HG02623 (cell line): ENCODE measurements at regions not wholly inside any gene's neighbourhood (a gene's known extent, or its start where the extent isn't known, plus 50 kb on each side); places are given as distances from the start of the nearest gene placed in this dataset.
"Not testable (repeated sequence)": the region's sequence is repeated elsewhere in the genome, so short reads cannot be mapped to it uniquely, and the experiment has no call there.

Experiments
- ATAC-seq: cut with Tn5 transposase; IDR thresholded peaks from one replicate; pipeline ENCODE4 v1.9.1; 2021; ENCODE audit warnings: moderate library complexity; ENCODE audit not compliant: unreplicated experiment

GRCh38 chr7:16369855-16370254 is 51.5 kb downstream of the CRPPA start:
- no peak for ATAC-seq

- not testable (repeated sequence) for ATAC-seq
These were observed 52.0 kb downstream of the CRPPA start for GRCh38 chr7:16369309-16369708.

- ATAC-seq, result no peak
These were observed 52.5 kb downstream of the CRPPA start for GRCh38 chr7:16368885-16369284.

DNA sequence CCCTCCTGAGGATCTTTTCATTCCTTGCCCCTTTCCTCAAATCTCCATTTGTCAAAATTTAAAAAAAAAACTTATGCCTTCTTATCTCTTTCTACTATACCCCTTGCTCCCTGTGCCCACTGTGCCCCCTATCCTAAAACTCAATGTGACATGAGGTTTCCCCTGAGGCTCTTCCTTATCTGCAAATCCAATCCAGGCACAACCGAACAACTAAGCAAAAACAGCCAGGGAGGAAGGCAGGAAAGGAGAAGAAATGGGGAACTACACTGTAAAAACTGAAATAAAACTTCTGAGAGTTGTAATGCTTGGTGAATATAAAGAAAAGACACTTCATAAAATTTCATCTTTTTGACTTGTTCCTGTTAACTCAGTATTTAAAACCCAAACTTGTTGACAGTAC is 54.2 kb downstream of the CRPPA start:
- no peak for ATAC-seq

DNA sequence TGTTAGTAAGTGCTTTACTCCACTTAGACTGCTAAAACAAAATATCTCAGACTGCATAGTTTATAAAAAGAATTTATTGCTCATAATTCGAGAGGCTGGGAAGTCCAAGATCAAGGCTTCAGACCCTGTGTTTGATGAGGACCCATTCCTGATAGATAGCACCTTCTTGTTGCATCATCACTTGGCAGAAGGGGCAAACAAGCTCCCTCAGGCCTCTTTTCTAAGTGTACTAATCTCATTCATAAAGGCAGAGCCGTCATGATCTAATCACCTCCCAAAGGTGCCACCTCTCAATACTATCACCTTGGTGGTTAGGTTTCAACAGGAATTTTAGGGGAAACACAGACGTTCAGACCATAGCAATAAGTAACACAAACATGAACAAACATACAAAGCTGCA is 55.4 kb downstream of the CRPPA start:
- ATAC-seq, result no peak

- no peak for ATAC-seq
These were observed 56.2 kb downstream of the CRPPA start for GRCh38 chr7:16365177-16365576.

DNA sequence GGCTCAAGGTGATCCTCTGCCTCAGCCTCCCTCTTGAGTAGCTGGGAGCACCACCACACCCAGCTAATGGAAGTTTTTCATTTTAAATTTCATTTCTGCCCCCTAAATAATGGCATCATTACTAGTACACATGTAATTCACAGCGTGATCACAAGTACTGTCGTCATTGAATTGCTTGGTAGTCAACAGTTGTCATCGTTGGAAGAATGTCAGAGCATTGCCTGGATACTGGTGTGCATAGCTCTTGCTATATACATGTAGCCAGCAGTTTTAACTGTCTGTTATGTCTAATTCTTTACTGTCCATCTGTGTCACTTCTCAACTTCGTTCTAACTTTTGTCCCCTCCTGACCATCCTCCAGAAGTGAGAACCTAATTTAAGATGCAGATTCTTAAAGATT is 62.1 kb downstream of the CRPPA start:
- ATAC-seq, result no peak

- no peak for ATAC-seq
These were observed 63.4 kb downstream of the CRPPA start for GRCh38 chr7:16357921-16358320.

GRCh38 chr7:16357474-16357873 is 63.9 kb downstream of the CRPPA start:
- no peak for ATAC-seq

DNA sequence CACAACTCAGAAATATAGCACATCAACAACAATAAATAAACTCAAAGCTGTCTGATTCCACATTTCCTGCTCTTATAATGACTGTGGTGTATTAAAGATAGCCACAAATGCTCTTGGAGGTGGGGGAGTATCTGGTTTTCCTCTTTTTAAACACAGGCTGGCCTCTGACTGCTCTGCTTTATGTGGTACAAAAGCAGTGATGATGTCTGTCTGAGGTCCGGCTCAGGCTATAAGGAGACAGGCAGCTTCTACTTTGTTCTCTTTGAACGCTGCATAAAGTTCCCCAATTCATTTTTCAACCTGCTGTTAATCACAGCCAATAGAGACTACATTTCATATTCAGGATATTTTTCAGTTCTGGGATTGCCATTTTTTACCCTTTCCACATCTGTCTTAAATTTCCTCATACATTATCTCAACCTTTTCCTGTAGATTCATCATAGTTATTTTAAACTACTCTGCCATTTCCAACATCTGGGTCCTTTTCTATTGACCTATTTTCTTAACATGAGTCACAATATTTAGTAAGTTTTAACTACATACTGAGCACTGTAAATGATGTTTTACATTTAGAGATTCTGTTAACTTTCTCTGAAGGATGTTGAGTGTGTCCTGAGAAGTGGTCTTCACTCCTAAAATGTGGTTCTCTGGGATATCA is 64.9 kb downstream of the CRPPA start:
- no peak for ATAC-seq

DNA sequence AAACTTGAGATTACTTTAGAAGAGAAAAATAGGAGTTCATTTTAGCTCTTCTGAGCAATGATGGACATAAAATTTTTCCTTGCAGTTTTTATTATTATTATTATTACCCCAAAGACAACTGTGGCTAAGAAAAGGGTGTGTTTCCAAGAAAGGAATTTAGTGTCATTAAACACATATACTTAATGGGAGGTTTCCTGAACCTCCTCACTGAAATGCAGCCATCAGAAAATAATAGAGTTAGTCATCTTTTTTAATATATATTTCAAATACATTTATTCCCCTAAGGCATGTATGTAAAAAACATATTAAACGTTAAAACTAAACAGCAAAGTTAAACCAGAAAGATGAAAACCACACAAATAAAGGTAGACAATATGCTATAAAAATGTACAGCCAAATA is 66.8 kb downstream of the CRPPA start:
- ATAC-seq, result no peak

DNA sequence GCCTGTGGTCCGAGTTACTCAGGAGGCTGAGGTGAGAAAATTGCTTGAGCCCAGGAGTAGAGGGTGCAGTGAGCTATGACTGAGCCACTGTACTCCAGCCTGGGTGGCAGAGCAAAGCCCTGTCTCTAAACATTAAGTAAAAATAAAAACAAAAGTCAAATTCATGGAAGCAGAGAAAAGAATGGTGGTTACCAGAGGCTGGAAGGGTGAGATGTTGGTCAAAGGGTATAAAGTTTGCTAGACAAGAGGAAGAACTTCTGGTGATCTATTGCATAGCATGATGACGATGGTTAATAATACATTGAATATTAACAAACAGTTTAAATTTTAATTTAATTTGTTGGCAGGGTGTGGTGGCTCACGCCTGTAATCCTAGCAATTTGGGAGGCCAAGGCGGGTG is 68.1 kb downstream of the CRPPA start:
- no peak for ATAC-seq

- ATAC-seq, result peak; percentile 58
These were observed 70.7 kb downstream of the CRPPA start for GRCh38 chr7:16350634-16351033.

GRCh38 chr7:16348251-16348650 is 73.1 kb downstream of the CRPPA start:
- ATAC-seq, result no peak

DNA sequence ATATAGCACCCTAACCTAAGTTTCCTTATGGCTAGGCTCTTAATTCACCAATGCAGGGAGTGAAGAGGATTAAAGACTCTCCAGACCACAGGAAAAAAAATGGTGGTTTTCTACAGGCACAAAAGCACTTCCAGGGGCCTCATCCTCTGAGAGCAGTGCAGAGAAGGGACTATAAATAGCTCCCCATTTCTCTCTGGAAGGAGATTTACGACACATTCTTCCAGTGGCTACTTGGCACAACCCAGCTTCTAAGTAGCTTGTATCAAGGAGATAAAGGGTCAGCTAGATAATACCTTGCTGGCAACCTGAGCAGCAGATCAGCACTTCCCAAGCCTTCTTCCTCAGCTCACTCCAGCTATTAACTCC is 73.5 kb downstream of the CRPPA start:
- no peak for ATAC-seq

DNA sequence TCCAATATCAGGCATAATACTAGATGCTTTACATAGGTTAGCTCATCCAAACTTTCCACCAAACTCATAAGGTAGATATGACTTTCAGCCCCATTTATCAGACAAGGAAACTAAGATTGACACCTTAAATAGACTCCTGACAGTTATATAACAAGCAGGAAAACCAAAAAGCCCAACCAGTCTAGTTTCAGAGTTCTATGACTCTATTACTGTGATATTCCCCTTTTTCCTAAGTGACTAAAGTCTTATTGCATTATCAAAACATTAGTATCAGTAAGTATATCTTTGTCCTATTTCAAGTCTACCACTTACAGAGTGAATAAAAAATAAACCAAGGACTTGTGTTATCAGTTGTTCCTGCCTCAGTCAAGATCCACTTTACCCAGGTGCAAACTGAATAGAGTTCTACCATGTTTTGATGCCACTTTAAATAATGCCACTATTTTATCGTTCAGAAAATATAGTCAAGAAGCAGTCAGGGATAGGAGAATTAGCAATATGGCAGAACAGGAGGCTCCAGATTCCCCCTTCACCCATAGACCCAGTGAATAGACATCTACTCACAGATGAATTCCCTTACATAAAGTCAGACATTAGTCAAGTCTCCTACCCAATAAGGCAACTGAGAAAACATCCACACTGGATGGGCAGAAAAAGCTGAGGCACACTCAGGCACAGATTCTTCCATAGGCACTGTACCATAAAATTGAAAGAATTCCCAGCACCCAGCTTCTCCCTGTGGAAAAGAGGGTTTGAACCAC is 74.1 kb downstream of the CRPPA start:
- no peak for ATAC-seq

- ATAC-seq, result no peak
These were observed 75.1 kb downstream of the CRPPA start for GRCh38 chr7:16345979-16346958.

GRCh38 chr7:16344927-16345326 is 76.4 kb downstream of the CRPPA start:
- ATAC-seq, result no peak

DNA sequence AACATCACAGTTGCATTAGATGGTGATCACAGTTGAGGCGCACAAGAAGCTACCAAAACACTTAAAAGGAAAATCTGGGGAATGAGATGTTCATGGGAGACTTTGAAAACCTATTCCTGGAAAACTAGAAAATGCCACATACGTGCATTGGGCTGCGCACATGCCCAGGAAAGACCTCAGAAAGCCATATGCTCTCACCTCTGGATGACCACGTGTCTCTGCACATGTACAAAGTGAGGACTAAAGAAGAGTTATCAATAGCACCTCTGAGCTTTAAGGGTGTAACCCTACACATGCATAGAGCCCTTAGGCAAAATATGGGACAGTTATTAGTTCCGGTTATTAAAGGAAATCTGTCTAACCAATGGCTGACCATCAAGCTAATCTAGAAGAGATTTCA is 77.7 kb downstream of the CRPPA start:
- ATAC-seq, result no peak

- ATAC-seq, result no peak
These were observed 83.3 kb downstream of the CRPPA start for GRCh38 chr7:16338065-16338464.

- no peak for ATAC-seq
These were observed 95.2 kb downstream of the CRPPA start for GRCh38 chr7:16326106-16326505.

DNA sequence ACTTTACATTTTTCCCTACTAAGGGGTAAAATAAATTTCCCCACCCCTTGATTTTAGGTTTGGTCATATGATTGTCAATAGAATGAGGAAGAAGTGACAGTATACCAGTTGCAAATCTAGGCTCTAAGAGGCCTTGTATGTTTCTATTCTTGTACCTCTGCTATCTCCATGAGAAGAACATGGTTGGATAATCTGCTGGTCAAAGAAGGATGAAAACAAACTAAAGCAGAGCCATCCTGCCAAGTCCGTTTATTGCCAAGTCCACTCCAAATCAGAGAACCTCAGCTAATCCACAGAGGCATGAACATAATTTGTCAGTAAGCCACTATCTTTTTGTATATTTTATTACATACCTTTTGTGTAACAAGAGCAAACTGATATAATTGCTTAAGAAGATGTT is 98.0 kb downstream of the CRPPA start:
- ATAC-seq, result no peak
